C1 segment of cervical spinal cord (tissue), 14 donors: ENCODE measurements at regions not wholly inside any gene's neighbourhood (a gene's known extent, or its start where the extent isn't known, plus 50 kb on each side); places are given as distances from the start of the nearest gene placed in this dataset.

Experiments
- DNase-seq, 14 donors: peaks; one replicate each; lab custom pipeline; 2025; lab: John Stamatoyannopoulos, UW

GRCh38 chr12:115267891-115268290 is 583.9 kb upstream of the TBX3 start:
- DNase-seq = no peak

- no peak for DNase-seq
These were observed 583.5 kb upstream of the TBX3 start for GRCh38 chr12:115267464-115267863.

- DNase-seq = no peak
These were observed 580.6 kb upstream of the TBX3 start for GRCh38 chr12:115264605-115265004.

- no peak for DNase-seq
These were observed 577.9 kb upstream of the TBX3 start for GRCh38 chr12:115261691-115262398.

GRCh38 chr12:115260762-115261675 is 577.0 kb upstream of the TBX3 start:
- DNase-seq = no peak

GRCh38 chr12:115259968-115260747 is 576.2 kb upstream of the TBX3 start:
- DNase-seq = no peak

GRCh38 chr12:115257791-115258190 is 573.8 kb upstream of the TBX3 start:
- DNase-seq = no peak

- DNase-seq = no peak
These were observed 572.0 kb upstream of the TBX3 start for GRCh38 chr12:115255962-115256361.

GRCh38 chr12:115255257-115255656 is 571.3 kb upstream of the TBX3 start:
- DNase-seq = no peak

- DNase-seq = no peak
These were observed 569.1 kb upstream of the TBX3 start for GRCh38 chr12:115253049-115253448.

- no peak for DNase-seq
These were observed 567.8 kb upstream of the TBX3 start for GRCh38 chr12:115251727-115252126.

GRCh38 chr12:115249671-115250278 is 565.8 kb upstream of the TBX3 start:
- no peak for DNase-seq

- DNase-seq = no peak
These were observed 561.0 kb upstream of the TBX3 start for GRCh38 chr12:115245020-115245419.

GRCh38 chr12:115243933-115244628 is 560.1 kb upstream of the TBX3 start:
- no peak for DNase-seq

- no peak for DNase-seq
These were observed 556.3 kb upstream of the TBX3 start for GRCh38 chr12:115240251-115240650.

- no peak for DNase-seq
These were observed 551.9 kb upstream of the TBX3 start for GRCh38 chr12:115235880-115236279.

GRCh38 chr12:115233891-115234543 is 550.0 kb upstream of the TBX3 start:
- no peak for DNase-seq

- DNase-seq = no peak
These were observed 548.6 kb upstream of the TBX3 start for GRCh38 chr12:115232455-115233156.

GRCh38 chr12:115230606-115231005 is 546.6 kb upstream of the TBX3 start:
- no peak for DNase-seq

GRCh38 chr12:115229517-115229916 is 545.5 kb upstream of the TBX3 start:
- DNase-seq = no peak
